ENCODE measurements at regions not wholly inside any gene's neighbourhood (a gene's known extent, or its start where the extent isn't known, plus 50 kb on each side); places are given as distances from the start of the nearest gene placed in this dataset.

DNA sequence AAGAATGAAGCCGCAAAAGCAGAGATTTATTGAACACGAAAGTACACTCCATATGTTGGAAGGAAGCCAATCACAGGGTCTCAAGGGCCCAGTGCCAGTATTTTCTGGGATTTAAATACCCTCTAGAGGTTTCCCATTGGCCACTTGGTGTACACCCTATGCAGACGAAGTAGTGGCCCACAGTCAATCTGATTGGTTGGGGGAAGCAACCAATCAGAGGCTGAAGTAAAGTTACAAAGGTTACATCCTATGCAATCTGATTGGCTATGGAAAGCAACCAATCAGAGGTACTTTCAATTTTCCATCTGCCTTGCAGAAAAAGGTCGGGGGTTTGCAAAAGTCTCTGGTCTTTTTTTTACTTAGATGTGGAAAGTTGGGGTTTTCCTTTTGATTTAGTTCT, 481.3 kb upstream of the NRP1 start:
- TF ChIP-seq, protein P1, sequence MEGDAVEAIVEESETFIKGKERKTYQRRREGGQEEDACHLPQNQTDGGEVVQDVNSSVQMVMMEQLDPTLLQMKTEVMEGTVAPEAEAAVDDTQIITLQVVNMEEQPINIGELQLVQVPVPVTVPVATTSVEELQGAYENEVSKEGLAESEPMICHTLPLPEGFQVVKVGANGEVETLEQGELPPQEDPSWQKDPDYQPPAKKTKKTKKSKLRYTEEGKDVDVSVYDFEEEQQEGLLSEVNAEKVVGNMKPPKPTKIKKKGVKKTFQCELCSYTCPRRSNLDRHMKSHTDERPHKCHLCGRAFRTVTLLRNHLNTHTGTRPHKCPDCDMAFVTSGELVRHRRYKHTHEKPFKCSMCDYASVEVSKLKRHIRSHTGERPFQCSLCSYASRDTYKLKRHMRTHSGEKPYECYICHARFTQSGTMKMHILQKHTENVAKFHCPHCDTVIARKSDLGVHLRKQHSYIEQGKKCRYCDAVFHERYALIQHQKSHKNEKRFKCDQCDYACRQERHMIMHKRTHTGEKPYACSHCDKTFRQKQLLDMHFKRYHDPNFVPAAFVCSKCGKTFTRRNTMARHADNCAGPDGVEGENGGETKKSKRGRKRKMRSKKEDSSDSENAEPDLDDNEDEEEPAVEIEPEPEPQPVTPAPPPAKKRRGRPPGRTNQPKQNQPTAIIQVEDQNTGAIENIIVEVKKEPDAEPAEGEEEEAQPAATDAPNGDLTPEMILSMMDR (IDR thresholded peaks at IDR 0.05; ENCODE audit: low read depth, low read length, missing control alignments) = no peak
- H3K4me3 ChIP-seq (replicated peaks; ENCODE audit: low read depth, low read length) = no peak overlapping the region
- no peak for DNase-seq (ENCODE audit: extremely low read depth, low read depth)

DNA sequence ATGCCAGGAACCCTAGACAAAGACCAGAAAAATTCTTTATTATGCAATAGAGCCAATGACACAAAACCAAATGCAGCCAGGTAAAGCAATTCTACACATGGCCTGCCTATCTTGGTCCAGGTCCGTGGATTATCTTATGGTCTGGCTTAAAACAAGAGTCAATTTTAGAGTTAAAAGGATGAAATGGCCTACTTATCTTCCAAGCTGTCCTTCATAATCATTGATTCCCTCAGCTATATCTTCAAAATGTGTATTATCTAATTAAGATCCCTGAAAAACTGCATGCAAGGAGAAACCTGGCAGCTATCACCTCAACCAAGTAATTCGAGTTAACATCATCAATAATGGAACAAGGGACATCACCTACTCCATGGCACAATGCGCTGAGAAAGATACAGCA, 479.4 kb upstream of the NRP1 start:
- no peak for DNase-seq (ENCODE audit: extremely low read depth, low read depth)
- no peak overlapping the region for H3K4me3 ChIP-seq (replicated peaks; ENCODE audit: low read depth, low read length)
- TF ChIP-seq, protein P1 (IDR thresholded peaks at IDR 0.05; ENCODE audit: low read depth, low read length, missing control alignments) = no peak

DNA sequence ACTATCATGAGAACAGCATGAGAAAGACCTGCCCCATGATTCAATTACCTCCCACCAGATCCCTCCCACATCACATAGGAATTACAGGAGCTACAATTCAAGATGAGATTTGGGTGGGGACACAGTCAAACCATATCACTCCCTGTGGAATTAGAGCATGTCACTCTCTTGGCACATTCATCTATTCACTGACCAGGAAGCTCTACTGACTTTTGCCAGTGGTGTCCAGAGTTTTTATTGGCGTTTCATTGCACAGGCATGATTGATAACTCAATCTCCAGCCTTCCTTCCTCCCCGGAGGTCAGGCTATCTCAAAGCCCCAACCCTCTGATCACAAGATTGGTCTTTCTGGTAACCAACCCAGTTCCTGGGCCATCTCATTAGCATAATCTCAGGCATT, 478.9 kb upstream of the NRP1 start:
- no peak for DNase-seq (ENCODE audit: extremely low read depth, low read depth)
- no peak overlapping the region for H3K4me3 ChIP-seq (replicated peaks; ENCODE audit: low read depth, low read length)
- TF ChIP-seq, protein P1 (IDR thresholded peaks at IDR 0.05; ENCODE audit: low read depth, low read length, missing control alignments) = no peak

DNA sequence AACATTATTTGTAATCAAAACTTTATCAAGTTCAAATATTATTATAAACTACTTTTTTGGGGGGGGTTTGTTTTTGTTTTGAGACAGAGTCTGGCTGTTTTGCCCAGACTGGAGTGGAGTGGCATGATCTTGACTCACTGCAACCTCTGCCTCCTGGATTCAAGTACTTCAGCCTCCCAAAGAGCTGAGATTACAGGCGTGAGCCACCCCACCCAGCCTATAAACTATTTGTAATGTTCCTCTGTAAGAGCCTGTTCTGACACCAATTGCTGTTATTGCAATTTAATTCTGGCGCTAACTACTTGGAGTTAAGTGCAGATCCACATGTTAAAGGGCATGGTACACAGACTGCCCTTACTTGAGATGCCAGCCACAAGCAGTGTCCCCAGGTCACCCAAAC, 478.1 kb upstream of the NRP1 start:
- no peak overlapping the region for H3K4me3 ChIP-seq (replicated peaks; ENCODE audit: low read depth, low read length)
- no peak for DNase-seq (ENCODE audit: extremely low read depth, low read depth)
- TF ChIP-seq, protein P1 (IDR thresholded peaks at IDR 0.05; ENCODE audit: low read depth, low read length, missing control alignments) = no peak

DNA sequence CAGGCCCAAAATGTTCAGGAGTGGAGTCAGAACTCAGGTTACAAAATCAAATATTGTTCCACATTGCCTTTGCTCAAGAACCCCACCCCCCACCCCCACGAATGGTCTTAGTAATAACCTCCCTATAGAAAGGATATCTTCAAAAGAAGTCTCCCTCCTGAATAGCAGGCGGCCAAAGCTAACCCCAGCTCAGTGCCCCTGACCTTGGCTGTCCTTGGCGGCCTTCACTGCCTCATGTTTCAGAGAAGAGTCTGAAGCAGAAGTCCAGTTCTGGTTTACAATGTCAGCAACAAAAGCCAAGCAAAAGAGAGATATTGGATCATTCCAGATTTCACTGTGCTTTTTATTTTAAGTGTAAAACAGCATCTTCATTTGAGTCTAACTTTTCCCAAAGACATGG, 476.5 kb upstream of the NRP1 start:
- no peak for DNase-seq (ENCODE audit: extremely low read depth, low read depth)
- H3K4me3 ChIP-seq (replicated peaks; ENCODE audit: low read depth, low read length) = no peak overlapping the region

DNA sequence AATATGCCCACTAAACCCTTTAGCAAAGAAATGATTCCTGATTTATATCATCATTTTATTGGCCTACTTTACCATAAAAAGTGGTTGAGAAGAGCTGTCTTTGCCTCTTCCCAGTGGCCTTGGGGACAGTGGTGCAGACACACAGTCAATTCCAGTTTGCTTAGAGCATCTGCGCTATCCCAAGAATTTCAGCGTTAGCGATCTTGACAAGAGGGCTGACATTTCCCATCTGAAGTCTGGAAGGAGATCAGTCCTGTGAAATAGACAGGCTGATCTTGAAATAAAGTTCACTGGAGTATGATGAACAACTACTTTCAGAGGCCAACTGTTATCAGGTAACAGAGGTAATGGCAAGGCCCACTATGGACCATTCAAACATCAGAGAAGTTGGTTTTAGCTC, 475.3 kb upstream of the NRP1 start:
- TF ChIP-seq, protein P1 (IDR thresholded peaks at IDR 0.05; ENCODE audit: low read depth, low read length, missing control alignments) = no peak
- no peak for DNase-seq (ENCODE audit: extremely low read depth, low read depth)
- H3K4me3 ChIP-seq (replicated peaks; ENCODE audit: low read depth, low read length) = no peak overlapping the region

More for the DNA sequence above, 476.5 kb upstream of the NRP1 start:
- TF ChIP-seq, protein P1 (IDR thresholded peaks at IDR 0.05; ENCODE audit: low read depth, low read length, missing control alignments) = no peak

DNA sequence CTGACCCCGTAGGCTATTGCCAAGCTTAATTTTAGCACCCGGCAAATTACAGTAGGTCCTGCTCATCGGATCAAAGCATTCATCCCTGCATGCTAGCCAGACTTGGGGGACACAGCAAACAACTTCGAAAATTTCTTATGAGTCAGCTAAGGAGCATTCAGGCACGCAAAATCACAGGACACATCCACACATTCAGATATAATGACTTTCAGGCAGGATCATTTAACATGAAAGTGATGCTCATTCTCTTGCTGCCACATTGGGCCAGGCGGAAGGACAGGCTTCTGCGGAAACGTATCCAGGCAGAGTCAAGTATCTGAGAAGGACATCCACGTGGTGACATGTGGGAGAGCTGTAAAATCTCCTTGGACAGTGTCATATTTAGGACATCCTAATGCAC, 474.0 kb upstream of the NRP1 start:
- TF ChIP-seq, protein P1 (IDR thresholded peaks at IDR 0.05; ENCODE audit: low read depth, low read length, missing control alignments) = no peak
- no peak overlapping the region for H3K4me3 ChIP-seq (replicated peaks; ENCODE audit: low read depth, low read length)
- no peak for DNase-seq (ENCODE audit: extremely low read depth, low read depth)
